ENCODE measurements at regions not wholly inside any gene's neighbourhood (a gene's known extent, or its start where the extent isn't known, plus 50 kb on each side); places are given as distances from the start of the nearest gene placed in this dataset.

DNA sequence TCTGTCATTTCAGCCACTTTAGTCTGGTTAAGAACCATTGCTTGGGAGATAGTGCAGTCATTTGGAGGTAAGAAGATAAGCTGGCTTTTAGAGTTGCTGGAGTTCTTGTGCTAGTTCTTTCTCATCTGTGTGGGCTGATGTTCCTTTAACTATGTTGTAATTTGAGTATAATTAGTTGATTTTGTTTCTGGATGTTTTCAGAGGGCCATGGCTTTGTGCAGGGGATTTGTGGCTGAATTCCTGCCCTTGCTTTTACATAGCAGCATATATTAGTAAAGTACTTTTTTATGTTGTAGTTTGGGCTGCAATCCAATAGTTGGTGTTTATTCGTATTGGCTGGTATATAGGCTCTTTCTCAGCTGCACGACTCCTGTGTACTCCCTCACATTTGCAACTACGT lies 339.6 kb downstream of the ANKRD50 start:
- TF ChIP-seq, protein P1, sequence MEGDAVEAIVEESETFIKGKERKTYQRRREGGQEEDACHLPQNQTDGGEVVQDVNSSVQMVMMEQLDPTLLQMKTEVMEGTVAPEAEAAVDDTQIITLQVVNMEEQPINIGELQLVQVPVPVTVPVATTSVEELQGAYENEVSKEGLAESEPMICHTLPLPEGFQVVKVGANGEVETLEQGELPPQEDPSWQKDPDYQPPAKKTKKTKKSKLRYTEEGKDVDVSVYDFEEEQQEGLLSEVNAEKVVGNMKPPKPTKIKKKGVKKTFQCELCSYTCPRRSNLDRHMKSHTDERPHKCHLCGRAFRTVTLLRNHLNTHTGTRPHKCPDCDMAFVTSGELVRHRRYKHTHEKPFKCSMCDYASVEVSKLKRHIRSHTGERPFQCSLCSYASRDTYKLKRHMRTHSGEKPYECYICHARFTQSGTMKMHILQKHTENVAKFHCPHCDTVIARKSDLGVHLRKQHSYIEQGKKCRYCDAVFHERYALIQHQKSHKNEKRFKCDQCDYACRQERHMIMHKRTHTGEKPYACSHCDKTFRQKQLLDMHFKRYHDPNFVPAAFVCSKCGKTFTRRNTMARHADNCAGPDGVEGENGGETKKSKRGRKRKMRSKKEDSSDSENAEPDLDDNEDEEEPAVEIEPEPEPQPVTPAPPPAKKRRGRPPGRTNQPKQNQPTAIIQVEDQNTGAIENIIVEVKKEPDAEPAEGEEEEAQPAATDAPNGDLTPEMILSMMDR (IDR thresholded peaks at IDR 0.05; ENCODE audit: low read depth, low read length, poor library complexity, severe bottlenecking) = no peak
- TF ChIP-seq EZH2phosphoT487 (IDR thresholded peaks at IDR 0.05; ENCODE audit: borderline replicate concordance, low read length) = no peak

Data from DOHH2 (cell line).